ENCODE measurements at regions not wholly inside any gene's neighbourhood (a gene's known extent, or its start where the extent isn't known, plus 50 kb on each side); places are given as distances from the start of the nearest gene placed in this dataset.

DNA sequence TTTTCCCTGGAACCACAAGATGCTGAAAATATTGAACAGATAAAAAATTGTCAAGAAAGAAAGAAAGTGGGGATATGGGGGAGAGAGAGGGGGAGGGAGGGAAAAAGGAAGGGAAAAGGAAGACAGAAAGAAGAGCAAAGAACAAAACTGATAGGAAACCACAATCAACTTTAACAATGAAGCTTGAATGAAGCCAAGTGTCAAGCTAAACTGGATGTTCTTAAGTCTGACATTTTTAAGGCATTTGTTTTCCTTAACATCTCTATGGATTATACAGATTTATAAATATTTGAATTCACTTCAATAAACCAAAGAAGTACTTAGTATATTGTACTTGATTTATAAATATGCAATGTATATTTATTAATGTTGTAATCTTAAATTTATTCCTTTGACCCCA, 197.6 kb upstream of the SMLR1 start:
- no peak for TF ChIP-seq POLR2A (IDR thresholded peaks at IDR 0.05)
- TF ChIP-seq, protein P1, sequence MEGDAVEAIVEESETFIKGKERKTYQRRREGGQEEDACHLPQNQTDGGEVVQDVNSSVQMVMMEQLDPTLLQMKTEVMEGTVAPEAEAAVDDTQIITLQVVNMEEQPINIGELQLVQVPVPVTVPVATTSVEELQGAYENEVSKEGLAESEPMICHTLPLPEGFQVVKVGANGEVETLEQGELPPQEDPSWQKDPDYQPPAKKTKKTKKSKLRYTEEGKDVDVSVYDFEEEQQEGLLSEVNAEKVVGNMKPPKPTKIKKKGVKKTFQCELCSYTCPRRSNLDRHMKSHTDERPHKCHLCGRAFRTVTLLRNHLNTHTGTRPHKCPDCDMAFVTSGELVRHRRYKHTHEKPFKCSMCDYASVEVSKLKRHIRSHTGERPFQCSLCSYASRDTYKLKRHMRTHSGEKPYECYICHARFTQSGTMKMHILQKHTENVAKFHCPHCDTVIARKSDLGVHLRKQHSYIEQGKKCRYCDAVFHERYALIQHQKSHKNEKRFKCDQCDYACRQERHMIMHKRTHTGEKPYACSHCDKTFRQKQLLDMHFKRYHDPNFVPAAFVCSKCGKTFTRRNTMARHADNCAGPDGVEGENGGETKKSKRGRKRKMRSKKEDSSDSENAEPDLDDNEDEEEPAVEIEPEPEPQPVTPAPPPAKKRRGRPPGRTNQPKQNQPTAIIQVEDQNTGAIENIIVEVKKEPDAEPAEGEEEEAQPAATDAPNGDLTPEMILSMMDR (IDR thresholded peaks at IDR 0.05): no peak
